Endodermal cell (in vitro differentiated cells): ENCODE measurements at regions not wholly inside any gene's neighbourhood (a gene's known extent, or its start where the extent isn't known, plus 50 kb on each side); places are given as distances from the start of the nearest gene placed in this dataset.

Experiments used
- DNase-seq: peaks from one replicate; pipeline ENCODE4 v3.0.0-alpha.2; 2017
- H3K27ac ChIP-seq: 2 replicates; pipeline ENCODE4 v1.5.1; 2013; ENCODE audit warnings: mild to moderate bottlenecking, low read depth, low read length, moderate library complexity
- H3K27me3 ChIP-seq: 2 replicates; pipeline ENCODE4 v1.6.1; 2013; ENCODE audit warnings: mild to moderate bottlenecking, low read length, moderate library complexity; ENCODE audit not compliant: insufficient read depth, control insufficient read depth, poor library complexity, severe bottlenecking
- H3K36me3 ChIP-seq: 2 replicates; pipeline ENCODE4 v1.7.0; 2013; ENCODE audit warnings: mild to moderate bottlenecking, low read length, moderate library complexity; ENCODE audit not compliant: control insufficient read depth, insufficient read depth
- H3K4me1 ChIP-seq: one replicate; pipeline ENCODE4 v1.7.0; 2013; ENCODE audit warnings: low read length; ENCODE audit not compliant: control insufficient read depth, insufficient read depth
- H3K4me3 ChIP-seq: 2 replicates; pipeline ENCODE4 v1.5.1; 2013; ENCODE audit warnings: mild to moderate bottlenecking, low read length, moderate library complexity
- H3K9ac ChIP-seq: 2 replicates; pipeline ENCODE4 v1.6.1; 2013; ENCODE audit warnings: mild to moderate bottlenecking, low read length, moderate library complexity; ENCODE audit not compliant: poor library complexity, severe bottlenecking; ENCODE audit errors: extremely low read depth
- H3K9me3 ChIP-seq: 2 replicates; pipeline ENCODE4 v1.6.1; 2013; ENCODE audit warnings: mild to moderate bottlenecking, low read length, moderate library complexity; ENCODE audit not compliant: control insufficient read depth
- H3K27ac Mint-ChIP-seq: 2 replicates; pipeline ENCODE4 v1.8.0; 2020; ENCODE audit warnings: mixed read lengths
- H3K27me3 Mint-ChIP-seq: 2 replicates; pipeline ENCODE4 v1.8.0; 2021; ENCODE audit warnings: mild to moderate bottlenecking, mixed read lengths; ENCODE audit not compliant: insufficient read depth
- H3K36me3 Mint-ChIP-seq: 2 replicates; pipeline ENCODE4 v1.8.0; 2020; ENCODE audit warnings: low read depth, mixed read lengths
- H3K4me1 Mint-ChIP-seq: 2 replicates; pipeline ENCODE4 v1.8.0; 2020; ENCODE audit warnings: mixed read lengths
- H3K4me3 Mint-ChIP-seq: 2 replicates; pipeline ENCODE4 v1.8.0; 2020; ENCODE audit warnings: mild to moderate bottlenecking, moderate library complexity, mixed read lengths
- H3K9me3 Mint-ChIP-seq: 2 replicates; pipeline ENCODE4 v1.8.0; 2020; ENCODE audit warnings: mild to moderate bottlenecking, mixed read lengths
- WGBS, 2 experiments: methylation state at CpG; one replicate each; pipeline versions ENCODE4 v1.1.5 to v1.1.7; 2013; ENCODE audit warnings: missing lambda C conversion rate in 2 of 2, mixed read lengths in 1 of 2; ENCODE audit not compliant: insufficient coverage in 1 of 2, insufficient read length in 1 of 2; 5-methylcytosine and 5-hydroxymethylcytosine counted together
- TF ChIP-seq, protein P1 (sequence below): fragments of 200-600 bp; sonication (generic); conservative IDR thresholded peaks from 2 replicates; pipeline ENCODE4 v1.5.0; 2021; ENCODE audit warnings: antibody characterized with exemption, mild to moderate bottlenecking

DNA sequence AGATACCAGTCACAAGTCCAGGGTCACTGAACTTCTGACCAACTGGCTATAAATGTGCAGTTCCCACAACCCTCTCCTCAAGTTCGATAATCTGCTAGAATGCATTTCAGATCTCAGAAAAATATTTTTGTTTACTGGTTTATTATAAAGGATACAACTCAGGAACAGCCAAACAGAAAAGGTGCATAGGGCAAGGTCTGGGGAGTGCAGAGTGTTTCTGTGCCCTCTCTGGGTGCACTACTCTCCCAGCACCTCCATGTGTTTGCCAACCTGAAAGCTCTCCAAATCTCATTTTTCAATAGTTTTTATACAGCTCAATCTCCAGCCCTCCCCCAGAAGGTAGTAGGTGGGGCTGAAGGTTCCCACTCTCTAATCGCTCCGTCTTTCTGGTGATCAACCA is 85.2 kb downstream of the SKA1 start:
- Mint-ChIP-seq H3K9me3 (no peaks in the 10 kb centered on the region), H3K27me3 (no peaks in the 10 kb centered on the region), H3K36me3 (no peaks in the 10 kb centered on the region), H3K27ac (no peak overlapping the region), H3K4me3 (no peak overlapping the region), H3K4me1 (peaks cover 13% of the 10 kb centered on the region)
- Histone ChIP-seq H3K9me3 (no peaks in the 10 kb centered on the region), H3K36me3 (no peaks in the 10 kb centered on the region), H3K4me3 (no peak overlapping the region), H3K4me1 (no peaks in the 10 kb centered on the region), H3K27ac (no peak overlapping the region), H3K9ac (no peak overlapping the region), H3K27me3 (no peaks in the 10 kb centered on the region)
- WGBS, 2 experiments = 87 to 100% methylated on average over 1 to 3 of the region's 3 CpGs
- no peak for DNase-seq
- TF ChIP-seq, protein P1, sequence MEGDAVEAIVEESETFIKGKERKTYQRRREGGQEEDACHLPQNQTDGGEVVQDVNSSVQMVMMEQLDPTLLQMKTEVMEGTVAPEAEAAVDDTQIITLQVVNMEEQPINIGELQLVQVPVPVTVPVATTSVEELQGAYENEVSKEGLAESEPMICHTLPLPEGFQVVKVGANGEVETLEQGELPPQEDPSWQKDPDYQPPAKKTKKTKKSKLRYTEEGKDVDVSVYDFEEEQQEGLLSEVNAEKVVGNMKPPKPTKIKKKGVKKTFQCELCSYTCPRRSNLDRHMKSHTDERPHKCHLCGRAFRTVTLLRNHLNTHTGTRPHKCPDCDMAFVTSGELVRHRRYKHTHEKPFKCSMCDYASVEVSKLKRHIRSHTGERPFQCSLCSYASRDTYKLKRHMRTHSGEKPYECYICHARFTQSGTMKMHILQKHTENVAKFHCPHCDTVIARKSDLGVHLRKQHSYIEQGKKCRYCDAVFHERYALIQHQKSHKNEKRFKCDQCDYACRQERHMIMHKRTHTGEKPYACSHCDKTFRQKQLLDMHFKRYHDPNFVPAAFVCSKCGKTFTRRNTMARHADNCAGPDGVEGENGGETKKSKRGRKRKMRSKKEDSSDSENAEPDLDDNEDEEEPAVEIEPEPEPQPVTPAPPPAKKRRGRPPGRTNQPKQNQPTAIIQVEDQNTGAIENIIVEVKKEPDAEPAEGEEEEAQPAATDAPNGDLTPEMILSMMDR = no peak

DNA sequence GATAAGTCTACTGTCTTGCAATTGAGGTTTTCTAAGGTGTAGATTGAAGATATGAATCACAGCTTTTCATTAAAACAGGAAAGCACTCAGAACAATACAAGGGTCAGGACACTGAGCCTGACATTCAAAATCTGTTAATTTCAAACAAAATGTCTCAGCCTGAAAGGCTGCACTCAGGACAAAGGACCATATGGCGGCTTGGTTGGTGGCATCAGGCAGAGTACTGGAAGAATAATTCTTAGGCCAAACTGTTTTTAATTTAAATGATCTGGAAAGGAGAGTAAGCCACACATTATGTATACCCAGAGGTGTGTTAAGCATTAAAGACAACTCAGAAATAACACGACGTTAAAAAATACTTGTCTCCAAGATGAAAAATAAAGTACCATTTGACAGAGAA is 85.9 kb downstream of the SKA1 start:
- no peak for DNase-seq
- TF ChIP-seq, protein P1 = no peak
- WGBS, 2 experiments = 90 to 94% methylated on average over 3 of the region's 3 CpGs

DNA sequence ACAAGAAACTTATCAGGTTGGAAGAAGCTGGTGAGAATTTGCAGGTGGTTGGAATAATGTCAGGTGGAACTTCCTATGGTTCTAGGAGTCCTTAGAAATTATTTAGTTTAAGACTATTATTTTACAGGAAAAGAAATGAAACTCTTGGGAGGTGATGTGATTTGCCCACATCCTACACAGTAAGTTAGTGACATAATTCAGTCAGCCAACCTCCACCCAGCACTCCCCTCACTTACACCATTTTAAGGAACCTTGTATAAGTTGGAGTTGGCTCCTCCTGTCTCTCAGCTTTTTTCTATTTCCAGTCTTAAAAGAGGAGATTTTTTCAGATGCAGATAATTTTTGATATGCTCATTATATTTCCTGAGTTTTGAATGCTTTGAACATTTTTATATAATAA is 86.4 kb downstream of the SKA1 start:
- H3K9me3 Mint-ChIP-seq = no peaks in the 10 kb centered on the region
- TF ChIP-seq, protein P1 = no peak
- no peak overlapping the region for H3K4me3 Mint-ChIP-seq
- H3K36me3 ChIP-seq = no peaks in the 10 kb centered on the region
- DNase-seq = no peak
- no peak overlapping the region for H3K4me3 ChIP-seq
- H3K27ac ChIP-seq = no peak overlapping the region
- H3K36me3 Mint-ChIP-seq = no peaks in the 10 kb centered on the region
- H3K9me3 ChIP-seq = no peaks in the 10 kb centered on the region
- H3K4me1 ChIP-seq = no peaks in the 10 kb centered on the region
- H3K27me3 Mint-ChIP-seq = no peaks in the 10 kb centered on the region
- no peak overlapping the region for H3K9ac ChIP-seq
- no peak overlapping the region for H3K27ac Mint-ChIP-seq
- no peaks in the 10 kb centered on the region for H3K27me3 ChIP-seq
- peaks cover 10% of the 10 kb centered on the region for H3K4me1 Mint-ChIP-seq

More for the DNA sequence above, 85.9 kb downstream of the SKA1 start:
- peaks cover 10% of the 10 kb centered on the region for H3K4me1 Mint-ChIP-seq
- no peaks in the 10 kb centered on the region for H3K27me3 ChIP-seq
- H3K4me1 ChIP-seq = no peaks in the 10 kb centered on the region
- no peak overlapping the region for H3K27ac Mint-ChIP-seq
- H3K9me3 ChIP-seq = no peaks in the 10 kb centered on the region
- no peak overlapping the region for H3K27ac ChIP-seq
- H3K9me3 Mint-ChIP-seq = no peaks in the 10 kb centered on the region
- no peak overlapping the region for H3K4me3 Mint-ChIP-seq
- H3K36me3 Mint-ChIP-seq = no peaks in the 10 kb centered on the region
- H3K36me3 ChIP-seq = no peaks in the 10 kb centered on the region
- H3K9ac ChIP-seq = no peak overlapping the region
- no peak overlapping the region for H3K4me3 ChIP-seq
- no peaks in the 10 kb centered on the region for H3K27me3 Mint-ChIP-seq
